ENCODE measurements at regions not wholly inside any gene's neighbourhood (a gene's known extent, or its start where the extent isn't known, plus 50 kb on each side); places are given as distances from the start of the nearest gene placed in this dataset.

DNA sequence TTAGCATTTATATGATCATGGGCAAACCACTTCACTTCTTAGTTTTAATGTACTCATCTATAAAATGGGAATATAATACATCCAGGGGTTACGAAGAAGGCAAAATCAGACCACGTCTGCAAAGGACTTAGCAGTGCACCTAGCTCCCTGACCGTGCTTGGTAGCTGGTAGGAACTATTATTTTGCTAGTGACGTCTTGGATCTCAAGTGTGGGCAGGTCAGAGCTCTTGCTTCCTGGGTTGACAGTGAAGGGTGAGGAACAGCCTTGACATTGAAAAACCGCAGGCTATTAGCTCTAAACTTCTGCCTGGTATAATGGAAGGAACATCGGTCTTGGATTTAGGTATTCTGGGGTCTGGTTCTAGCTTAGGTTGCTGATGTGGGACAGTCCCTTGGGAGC lies 89.3 kb upstream of the MED13L start:
- ChIA-PET POLR2A (no interaction called here), CTCF (no interaction called here)
- Histone ChIP-seq H3K4me3 (ENCODE audit: low read depth, low read length) (no peak overlapping the region), H3K27me3 (ENCODE audit: control insufficient read depth, insufficient read depth, low read length) (no peaks in the 10 kb centered on the region), H3K36me3 (ENCODE audit: control insufficient read depth, insufficient read depth, low read length) (no peaks in the 10 kb centered on the region)
- TF ChIP-seq, protein P1, sequence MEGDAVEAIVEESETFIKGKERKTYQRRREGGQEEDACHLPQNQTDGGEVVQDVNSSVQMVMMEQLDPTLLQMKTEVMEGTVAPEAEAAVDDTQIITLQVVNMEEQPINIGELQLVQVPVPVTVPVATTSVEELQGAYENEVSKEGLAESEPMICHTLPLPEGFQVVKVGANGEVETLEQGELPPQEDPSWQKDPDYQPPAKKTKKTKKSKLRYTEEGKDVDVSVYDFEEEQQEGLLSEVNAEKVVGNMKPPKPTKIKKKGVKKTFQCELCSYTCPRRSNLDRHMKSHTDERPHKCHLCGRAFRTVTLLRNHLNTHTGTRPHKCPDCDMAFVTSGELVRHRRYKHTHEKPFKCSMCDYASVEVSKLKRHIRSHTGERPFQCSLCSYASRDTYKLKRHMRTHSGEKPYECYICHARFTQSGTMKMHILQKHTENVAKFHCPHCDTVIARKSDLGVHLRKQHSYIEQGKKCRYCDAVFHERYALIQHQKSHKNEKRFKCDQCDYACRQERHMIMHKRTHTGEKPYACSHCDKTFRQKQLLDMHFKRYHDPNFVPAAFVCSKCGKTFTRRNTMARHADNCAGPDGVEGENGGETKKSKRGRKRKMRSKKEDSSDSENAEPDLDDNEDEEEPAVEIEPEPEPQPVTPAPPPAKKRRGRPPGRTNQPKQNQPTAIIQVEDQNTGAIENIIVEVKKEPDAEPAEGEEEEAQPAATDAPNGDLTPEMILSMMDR (IDR thresholded peaks at IDR 0.05; ENCODE audit: insufficient read depth, low read depth, low read length) = no peak
- no peak for DNase-seq (ENCODE audit: low read depth)

DNA sequence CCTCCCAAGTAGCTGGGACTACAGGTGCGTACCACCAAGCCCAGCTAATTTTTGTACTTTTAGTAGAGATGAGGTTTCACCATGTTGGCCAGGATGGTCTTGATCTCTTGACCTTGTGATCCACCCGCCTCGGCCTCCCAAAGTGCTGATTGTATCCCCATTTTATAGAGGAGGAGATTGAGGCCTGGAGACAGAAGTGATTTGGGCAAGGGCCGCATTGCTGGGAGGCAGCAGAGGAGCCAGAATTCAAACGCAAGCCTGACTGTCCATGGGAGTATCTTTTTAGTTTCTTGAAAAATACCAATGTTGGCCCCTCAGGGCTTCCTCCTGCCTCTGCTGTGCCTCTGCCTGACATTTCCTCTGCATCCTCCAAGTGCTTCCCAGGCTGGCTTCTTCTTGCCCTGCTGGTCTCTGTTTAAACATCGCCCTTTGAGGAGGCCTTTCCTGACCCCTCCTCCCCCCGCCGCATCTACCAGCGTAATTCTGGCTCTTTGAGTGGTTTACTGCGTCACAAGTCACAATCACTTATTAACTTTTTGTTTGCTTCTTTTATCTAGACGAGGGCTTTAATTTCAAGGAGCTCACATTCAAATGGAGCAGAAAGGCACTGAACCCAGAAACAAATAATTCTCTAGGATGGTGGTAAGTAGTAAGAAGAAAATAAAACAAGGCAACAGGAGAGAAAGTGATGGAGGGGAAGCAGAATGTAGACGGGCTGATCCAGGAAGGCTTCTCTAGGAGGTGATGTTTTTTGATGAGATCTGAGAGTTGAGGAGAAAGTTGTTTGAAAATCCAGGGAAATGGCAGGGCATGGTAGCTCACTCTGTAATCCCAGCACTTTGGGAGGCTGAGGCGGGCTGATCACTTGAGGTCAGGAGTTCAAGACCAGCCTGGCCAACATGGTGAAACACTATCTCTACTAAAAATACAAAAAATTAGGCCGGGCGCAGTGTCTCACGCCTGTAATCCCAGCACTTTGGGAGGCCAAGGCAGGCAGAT lies 91.0 kb upstream of the MED13L start:
- Histone ChIP-seq H3K4me3 (ENCODE audit: low read depth, low read length) (no peak overlapping the region), H3K27me3 (ENCODE audit: control insufficient read depth, insufficient read depth, low read length) (no peaks in the 10 kb centered on the region), H3K36me3 (ENCODE audit: control insufficient read depth, insufficient read depth, low read length) (no peaks in the 10 kb centered on the region)
- CTCF ChIA-PET = no interaction called here
- DNase-seq (ENCODE audit: low read depth) = no peak
- POLR2A ChIA-PET = no interaction called here
- TF ChIP-seq, protein P1 (IDR thresholded peaks at IDR 0.05; ENCODE audit: insufficient read depth, low read depth, low read length) = no peak

DNA sequence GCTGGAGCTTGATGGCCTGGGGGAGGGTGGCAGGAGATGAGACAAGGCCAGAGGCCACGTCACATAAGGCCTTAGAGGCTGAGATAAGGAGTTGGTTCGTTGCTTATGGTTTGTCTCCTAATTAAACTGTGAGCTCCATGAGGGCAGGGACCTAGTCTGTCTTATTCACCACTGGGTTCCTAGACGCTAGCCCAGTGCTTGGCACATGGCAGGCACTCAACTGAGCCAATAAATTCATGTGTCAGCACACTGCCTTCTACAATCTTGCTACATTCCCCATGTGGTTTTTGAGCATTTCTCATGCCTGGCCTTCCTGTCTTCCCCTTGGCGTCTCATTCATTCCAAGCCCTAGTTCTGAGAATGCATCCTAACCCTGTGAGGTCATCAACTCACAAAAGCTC lies 92.5 kb upstream of the MED13L start:
- TF ChIP-seq, protein P1 (IDR thresholded peaks at IDR 0.05; ENCODE audit: insufficient read depth, low read depth, low read length) = no peak
- POLR2A ChIA-PET = interaction anchor here (0.6 to 1.1 kb wide), 4 partner anchors 11 to 1961 kb away, joined by 3 to 5 read pairs (median 3); no protein-coding TSS in a partner anchor

DNA sequence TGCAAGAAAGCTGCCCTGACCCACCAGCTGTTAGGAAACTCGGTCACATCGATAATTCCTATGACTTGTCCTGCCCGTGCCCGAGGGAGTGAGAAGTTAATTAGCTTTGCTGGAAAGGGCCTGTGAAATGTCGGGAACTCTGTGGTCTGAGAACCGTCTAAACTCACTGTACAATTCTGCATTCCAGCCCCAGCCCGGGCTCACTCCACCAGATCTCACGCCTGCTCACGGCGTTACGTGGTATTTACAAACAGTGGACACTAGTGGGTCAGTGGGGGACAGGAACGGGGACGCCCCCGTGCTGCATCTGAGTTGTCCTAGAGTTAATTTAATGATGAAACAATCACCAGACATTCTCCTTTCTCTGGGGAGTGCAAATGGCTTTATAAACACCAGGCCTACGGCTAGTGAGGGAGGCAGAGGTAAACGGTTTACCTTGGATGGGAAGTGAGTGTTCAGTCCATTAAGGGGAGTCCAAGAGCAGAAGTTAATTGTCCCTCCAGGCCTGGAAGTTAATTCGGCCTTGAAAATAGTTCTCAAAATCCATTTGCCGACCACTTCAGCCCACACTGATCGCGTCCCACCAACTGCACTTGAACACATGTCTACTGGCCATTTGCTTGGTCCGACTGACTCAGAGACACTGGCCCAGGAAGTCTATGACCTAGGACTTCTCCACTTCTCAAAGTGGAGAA lies 93.5 kb upstream of the MED13L start:
- Histone ChIP-seq H3K4me3 (ENCODE audit: low read depth, low read length) (no peak overlapping the region), H3K27me3 (ENCODE audit: control insufficient read depth, insufficient read depth, low read length) (no peaks in the 10 kb centered on the region), H3K36me3 (ENCODE audit: control insufficient read depth, insufficient read depth, low read length) (no peaks in the 10 kb centered on the region)
- DNase-seq (ENCODE audit: low read depth) = no peak
- POLR2A ChIA-PET = interaction anchor here (1.1 kb wide), 1 partner anchor 12 kb away, joined by 3 read pairs; no protein-coding TSS in a partner anchor
- CTCF ChIA-PET = interaction anchor here (1.1 to 1.3 kb wide), 2 partner anchors 11 to 93 kb away, joined by 4 read pairs; partner anchors contain the start of gene MED13L
- TF ChIP-seq, protein P1 (IDR thresholded peaks at IDR 0.05; ENCODE audit: insufficient read depth, low read depth, low read length) = no peak

More for the DNA sequence above, 92.5 kb upstream of the MED13L start:
- peak; percentile 77 for DNase-seq (ENCODE audit: low read depth)
- CTCF ChIA-PET = interaction anchor here (0.7 to 1.3 kb wide), 4 partner anchors 10 to 92 kb away, joined by 3 to 4 read pairs (median 4); partner anchors contain the start of gene MED13L
- H3K4me3 ChIP-seq (ENCODE audit: low read depth, low read length) = no peak overlapping the region
- no peaks in the 10 kb centered on the region for H3K27me3 ChIP-seq (ENCODE audit: control insufficient read depth, insufficient read depth, low read length)
- no peaks in the 10 kb centered on the region for H3K36me3 ChIP-seq (ENCODE audit: control insufficient read depth, insufficient read depth, low read length)

DNA sequence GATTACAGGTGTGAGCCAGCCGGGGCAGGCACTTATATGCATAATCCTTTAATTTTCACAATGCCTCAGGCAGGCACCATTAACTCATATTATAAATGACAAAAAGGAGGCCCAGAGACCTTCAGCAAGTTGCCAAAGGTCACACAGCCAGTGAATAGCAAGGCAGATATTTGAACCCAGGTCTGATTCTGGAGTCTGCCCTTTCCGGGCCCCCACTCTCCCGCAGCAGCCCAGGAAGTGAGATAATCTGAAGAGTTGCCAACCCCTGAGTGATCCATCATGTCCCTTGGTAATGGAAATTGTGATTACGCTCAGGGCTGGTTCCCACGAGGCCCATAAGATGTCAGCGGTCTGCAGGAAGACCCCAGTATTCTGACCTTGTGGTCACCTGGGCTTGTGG lies 95.3 kb upstream of the MED13L start:
- ChIA-PET CTCF (interaction anchor here (1.1 kb wide), 1 partner anchor 9 kb away, joined by 3 read pairs; no protein-coding TSS in a partner anchor), POLR2A (no interaction called here)
- no peaks in the 10 kb centered on the region for H3K36me3 ChIP-seq (ENCODE audit: control insufficient read depth, insufficient read depth, low read length)
- no peak for DNase-seq (ENCODE audit: low read depth)
- TF ChIP-seq, protein P1 (IDR thresholded peaks at IDR 0.05; ENCODE audit: insufficient read depth, low read depth, low read length) = no peak
- no peaks in the 10 kb centered on the region for H3K27me3 ChIP-seq (ENCODE audit: control insufficient read depth, insufficient read depth, low read length)
- no peak overlapping the region for H3K4me3 ChIP-seq (ENCODE audit: low read depth, low read length)
